ENCODE measurements at regions not wholly inside any gene's neighbourhood (a gene's known extent, or its start where the extent isn't known, plus 50 kb on each side); places are given as distances from the start of the nearest gene placed in this dataset.
A peak's percentile ranks its signal among the peaks of the same experiment; 100 is the strongest.
"Not testable (repeated sequence)": the region's sequence is repeated elsewhere in the genome, so short reads cannot be mapped to it uniquely, and the experiment has no call there.

DNA sequence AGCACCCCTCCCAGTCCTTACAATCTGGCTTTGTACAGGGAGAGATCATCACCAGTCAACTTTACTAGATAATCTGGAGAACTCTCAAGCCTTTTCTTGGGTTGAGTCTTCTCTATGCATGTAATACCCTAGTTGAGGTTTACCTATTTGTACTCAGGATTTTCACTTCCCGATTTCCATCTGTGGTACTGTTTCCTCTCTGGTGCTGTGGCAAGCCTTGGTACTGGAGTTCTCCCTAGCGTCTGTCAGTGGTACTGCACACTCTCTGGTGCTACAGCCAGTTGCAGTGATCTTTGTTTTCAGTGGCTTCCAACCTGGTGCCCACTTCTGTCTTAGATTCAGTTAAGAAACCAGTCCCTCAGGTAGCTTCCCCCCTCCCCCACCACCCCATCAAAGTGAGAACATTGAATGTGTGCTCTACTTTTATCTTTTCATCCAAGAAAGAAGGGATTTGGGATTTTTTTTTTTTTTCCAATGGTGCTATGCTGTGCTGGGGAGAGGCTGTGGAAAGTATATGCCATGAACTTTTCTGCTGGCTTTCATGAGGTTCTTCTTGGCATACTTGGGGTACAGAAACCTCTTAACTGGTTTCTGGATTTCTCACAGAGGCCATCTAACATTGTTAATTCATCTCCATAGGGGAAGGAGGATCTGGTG, 69.4 kb upstream of the EVL start:
- peaks cover 41% of the 10 kb centered on the region for H3K36me3 ChIP-seq
- no peaks in the 10 kb centered on the region for H3K27me3 ChIP-seq
- peaks cover 80% of the 10 kb centered on the region for H3K9me3 ChIP-seq
- peaks cover 4% of the 10 kb centered on the region; the same call in 1 of the 2 replicates for H3K4me1 ChIP-seq
- peaks cover 36% of the 10 kb centered on the region for H4K20me1 ChIP-seq
- TF ChIP-seq Cebpa-rat (IDR thresholded peaks at IDR 0.05): no peak
- no peak overlapping the region for H3K27ac ChIP-seq
- no peak overlapping the region for H3K9ac ChIP-seq
- H3K4me3 ChIP-seq: no peak overlapping the region
- no peak overlapping the region for H3K4me2 ChIP-seq

DNA sequence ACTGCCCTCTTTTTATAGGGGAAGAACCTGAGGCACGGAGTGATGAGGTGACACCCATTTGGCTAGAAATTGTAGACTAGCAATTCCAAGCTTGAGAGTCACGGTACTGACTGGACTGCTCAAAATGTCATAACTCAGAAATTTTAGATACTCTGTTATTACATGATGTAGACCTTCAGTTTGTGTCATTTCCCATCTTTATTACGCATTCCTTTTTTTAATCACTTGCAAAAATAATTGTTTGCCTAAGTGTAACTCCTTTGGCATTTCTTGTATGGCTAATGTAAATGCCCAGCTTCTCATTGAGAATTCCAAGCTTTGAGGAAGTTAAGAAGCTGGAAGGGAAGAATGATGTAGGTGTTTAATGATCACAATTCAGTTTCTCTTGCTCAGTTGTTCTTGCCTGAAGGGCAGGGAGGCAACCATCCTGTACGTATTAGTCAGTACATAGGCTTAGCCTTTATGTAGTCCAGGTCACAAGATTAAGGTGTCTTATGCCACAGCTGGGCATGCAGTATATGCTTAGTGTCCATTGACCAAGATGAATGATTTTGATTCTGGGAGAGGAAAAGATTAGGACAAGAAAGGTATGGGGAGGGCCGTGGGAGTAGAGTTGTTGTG, 68.2 kb upstream of the EVL start:
- Histone ChIP-seq H3K4me2 (no peak overlapping the region), H3K27ac (no peak overlapping the region)

DNA sequence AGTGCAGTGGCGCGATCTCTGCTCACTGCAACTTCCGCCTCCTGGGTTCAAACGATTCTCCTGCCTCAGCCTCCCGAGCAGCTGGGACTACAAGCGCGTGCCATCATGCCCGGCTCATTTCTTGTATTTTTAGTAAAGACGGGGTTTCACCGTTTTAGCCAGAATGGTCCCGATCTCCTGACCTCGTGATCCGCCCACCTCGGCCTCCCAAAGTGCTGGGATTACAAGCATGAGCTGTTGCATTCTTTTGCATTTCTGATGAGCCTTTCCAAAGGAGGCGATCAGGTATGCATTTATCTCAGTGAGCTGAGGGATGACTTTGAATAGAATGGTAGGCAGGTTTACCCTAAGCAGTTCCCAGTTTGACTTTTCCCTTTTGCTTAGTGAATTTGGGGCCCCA, 64.8 kb upstream of the EVL start:
- not testable (repeated sequence) for H3K27ac ChIP-seq, H3K9ac ChIP-seq, H3K4me2 ChIP-seq, H3K4me1 ChIP-seq, H3K4me3 ChIP-seq, H3K27me3 ChIP-seq
- Histone ChIP-seq H3K36me3 (peaks cover 63% of the 10 kb centered on the region), H3K9me3 (peaks cover 92% of the 10 kb centered on the region), H4K20me1 (peaks cover 28% of the 10 kb centered on the region)

More for the DNA sequence above, 68.2 kb upstream of the EVL start:
- H3K4me3 ChIP-seq: no peak overlapping the region
- TF ChIP-seq Cebpa-rat (IDR thresholded peaks at IDR 0.05): no peak
- no peak overlapping the region for H3K9ac ChIP-seq
- peaks cover 4% of the 10 kb centered on the region; the same call in 1 of the 2 replicates for H3K4me1 ChIP-seq
- H3K9me3 ChIP-seq: peaks cover 84% of the 10 kb centered on the region
- peaks cover 36% of the 10 kb centered on the region for H4K20me1 ChIP-seq
- H3K27me3 ChIP-seq: no peaks in the 10 kb centered on the region
- H3K36me3 ChIP-seq: peaks cover 48% of the 10 kb centered on the region

DNA sequence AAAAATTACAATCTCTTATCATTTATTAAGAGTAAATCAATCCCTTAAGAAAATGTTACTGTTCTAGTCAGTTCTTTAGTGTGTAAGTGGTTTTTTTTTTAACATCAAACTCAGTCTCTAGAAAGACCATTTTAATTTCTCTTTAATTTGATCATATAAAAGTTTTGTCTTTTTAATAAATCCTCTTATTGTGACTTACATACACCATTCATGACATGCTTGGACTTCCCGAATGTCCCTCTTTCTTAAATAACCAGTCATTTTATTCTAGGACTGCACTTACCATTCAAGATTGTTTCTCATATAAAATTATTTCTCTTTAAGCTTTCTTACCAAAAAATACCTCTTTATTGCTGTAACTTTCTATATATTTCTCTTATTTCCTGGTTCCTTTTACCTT, 60.8 kb upstream of the EVL start:
- Histone ChIP-seq H3K4me2 (no peak overlapping the region), H3K9me3 (peaks cover 75% of the 10 kb centered on the region), H3K4me3 (no peak overlapping the region), H3K27me3 (no peaks in the 10 kb centered on the region), H3K9ac (no peak overlapping the region), H3K27ac (no peak overlapping the region), H3K4me1 (0 out of 2 replicates have a peak, but pooled peaks cover 7% of the 10 kb centered on the region), H3K36me3 (peaks cover 62% of the 10 kb centered on the region), H4K20me1 (peaks cover 19% of the 10 kb centered on the region)
- no peak for TF ChIP-seq Cebpa-rat (IDR thresholded peaks at IDR 0.05)

DNA sequence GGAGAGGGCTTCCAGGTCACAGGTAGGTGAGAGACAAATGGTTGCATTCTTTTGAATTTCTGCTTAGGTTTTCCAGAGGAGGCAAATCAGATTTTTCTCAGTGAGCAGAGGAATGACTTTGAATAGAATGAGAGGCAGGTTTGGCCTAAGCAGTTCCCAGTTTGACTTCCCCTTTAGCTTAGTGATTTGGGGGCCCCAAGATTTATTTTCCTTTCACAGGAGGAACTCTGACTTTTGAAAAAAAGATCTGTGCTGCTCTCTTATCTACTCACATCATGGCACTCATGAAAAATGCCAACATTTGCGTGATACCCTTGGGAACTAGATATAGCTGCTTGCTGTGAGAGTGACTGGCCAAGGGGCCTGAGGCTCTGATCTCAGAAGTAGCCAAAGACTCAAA, 58.0 kb upstream of the EVL start:
- Histone ChIP-seq H3K4me2 (no peak overlapping the region), H3K27ac (no peak overlapping the region), H3K4me3 (no peak overlapping the region), H3K4me1 (peaks cover 28% of the 10 kb centered on the region), H3K9me3 (peaks cover 46% of the 10 kb centered on the region), H4K20me1 (peaks cover 33% of the 10 kb centered on the region), H3K9ac (no peak overlapping the region), H3K27me3 (no peaks in the 10 kb centered on the region), H3K36me3 (peaks cover 41% of the 10 kb centered on the region)
- TF ChIP-seq Cebpa-rat (IDR thresholded peaks at IDR 0.05): no peak

DNA sequence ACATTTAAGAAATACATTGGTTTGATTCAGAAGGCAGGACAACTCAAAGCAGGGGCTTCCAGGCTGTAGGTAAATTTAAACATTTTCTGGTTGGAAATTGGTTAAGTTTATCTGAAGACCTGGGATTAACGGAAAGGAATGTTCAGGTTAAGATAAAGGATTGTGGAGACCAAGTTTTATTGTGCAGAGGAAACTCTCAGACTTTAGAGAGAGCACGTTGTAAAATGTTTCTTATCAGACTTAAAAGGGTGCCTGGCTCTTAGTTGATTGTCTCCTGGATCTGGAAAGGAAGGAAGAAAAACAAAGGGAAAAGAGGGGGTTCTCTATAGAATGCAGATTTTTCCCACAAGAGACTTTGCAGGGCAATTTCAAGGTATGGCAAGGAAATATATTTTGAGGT, 55.4 kb upstream of the EVL start:
- not testable (repeated sequence) for H3K4me3 ChIP-seq, H3K27ac ChIP-seq, H3K27me3 ChIP-seq, H3K9ac ChIP-seq
- H3K4me2 ChIP-seq: 0 out of 2 replicates have a peak overlapping the region, but pooled peaks have one; percentile 62
- peaks cover 38% of the 10 kb centered on the region for H3K36me3 ChIP-seq
- peaks cover 44% of the 10 kb centered on the region for H4K20me1 ChIP-seq
- peaks cover 29% of the 10 kb centered on the region for H3K9me3 ChIP-seq
- H3K4me1 ChIP-seq: peaks cover 41% of the 10 kb centered on the region

DNA sequence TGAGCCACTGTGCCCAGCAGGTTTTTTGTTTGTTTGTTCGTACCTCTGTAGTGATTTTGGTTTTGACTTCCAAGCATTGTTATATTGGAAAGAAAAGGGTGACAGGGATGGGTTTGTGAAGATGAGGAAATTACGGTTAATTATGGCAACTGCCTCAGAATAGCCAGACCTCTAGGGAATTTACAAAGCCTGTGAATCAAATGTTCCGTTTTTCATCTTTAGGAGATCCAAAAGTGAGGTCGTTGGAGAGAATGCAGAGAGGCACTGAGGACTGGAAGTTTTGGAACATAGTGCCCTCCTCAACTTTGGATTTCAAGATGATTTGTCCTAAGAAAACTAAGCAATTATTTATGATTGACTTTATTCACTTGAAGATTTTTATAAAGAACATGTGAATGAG, 54.5 kb upstream of the EVL start:
- H3K4me3 ChIP-seq: no peak overlapping the region
- peaks cover 20% of the 10 kb centered on the region for H3K9me3 ChIP-seq
- peaks cover 35% of the 10 kb centered on the region for H3K36me3 ChIP-seq
- H3K27me3 ChIP-seq: no peaks in the 10 kb centered on the region
- H3K4me2 ChIP-seq: peak overlapping the region; percentile 62
- H3K4me1 ChIP-seq: peaks cover 46% of the 10 kb centered on the region
- peaks cover 51% of the 10 kb centered on the region for H4K20me1 ChIP-seq
- H3K9ac ChIP-seq: no peak overlapping the region
- no peak overlapping the region for H3K27ac ChIP-seq
- no peak for TF ChIP-seq Cebpa-rat (IDR thresholded peaks at IDR 0.05)

DNA sequence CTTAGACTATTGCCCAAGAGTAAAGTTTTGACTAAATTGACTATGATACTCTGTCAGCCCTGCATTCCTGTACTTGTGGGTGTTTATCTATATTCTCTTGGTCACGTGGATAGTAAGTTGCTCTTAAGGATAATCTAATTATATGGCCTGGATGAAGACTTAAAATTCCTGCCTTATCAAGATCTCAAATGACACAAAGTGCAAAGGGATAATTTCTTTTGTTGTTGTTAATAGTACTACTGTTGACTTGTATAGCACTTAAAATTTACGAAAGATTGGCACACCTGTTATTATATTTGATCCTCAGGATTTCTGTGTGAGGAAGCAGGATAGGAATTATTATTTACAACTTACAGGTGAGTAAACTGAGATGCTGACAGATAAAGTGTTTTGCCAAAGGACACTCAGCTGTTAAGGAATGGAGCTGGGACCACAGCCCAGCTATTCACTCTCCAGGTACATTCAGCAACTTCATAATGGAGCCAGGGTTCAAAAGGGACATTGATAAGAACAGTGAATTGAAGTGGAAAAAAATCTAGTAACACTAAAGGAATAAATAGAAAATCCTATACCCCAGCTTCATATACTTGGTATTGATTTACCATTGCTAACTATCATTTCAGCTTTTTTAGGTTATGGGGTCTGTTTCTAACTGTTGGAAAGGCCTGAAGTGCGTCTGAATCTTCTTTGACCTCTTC, 53.4 kb upstream of the EVL start:
- Histone ChIP-seq H3K4me2 (peak overlapping the region; percentile 47; the same call in 1 of the 2 replicates), H3K4me1 (peaks cover 46% of the 10 kb centered on the region), H3K9me3 (peaks cover 12% of the 10 kb centered on the region), H3K36me3 (peaks cover 24% of the 10 kb centered on the region; the same call in 1 of the 2 replicates), H3K27me3 (no peaks in the 10 kb centered on the region), H4K20me1 (peaks cover 62% of the 10 kb centered on the region), H3K9ac (no peak overlapping the region), H3K4me3 (no peak overlapping the region), H3K27ac (no peak overlapping the region)
- TF ChIP-seq Cebpa-rat (IDR thresholded peaks at IDR 0.05): no peak

DNA sequence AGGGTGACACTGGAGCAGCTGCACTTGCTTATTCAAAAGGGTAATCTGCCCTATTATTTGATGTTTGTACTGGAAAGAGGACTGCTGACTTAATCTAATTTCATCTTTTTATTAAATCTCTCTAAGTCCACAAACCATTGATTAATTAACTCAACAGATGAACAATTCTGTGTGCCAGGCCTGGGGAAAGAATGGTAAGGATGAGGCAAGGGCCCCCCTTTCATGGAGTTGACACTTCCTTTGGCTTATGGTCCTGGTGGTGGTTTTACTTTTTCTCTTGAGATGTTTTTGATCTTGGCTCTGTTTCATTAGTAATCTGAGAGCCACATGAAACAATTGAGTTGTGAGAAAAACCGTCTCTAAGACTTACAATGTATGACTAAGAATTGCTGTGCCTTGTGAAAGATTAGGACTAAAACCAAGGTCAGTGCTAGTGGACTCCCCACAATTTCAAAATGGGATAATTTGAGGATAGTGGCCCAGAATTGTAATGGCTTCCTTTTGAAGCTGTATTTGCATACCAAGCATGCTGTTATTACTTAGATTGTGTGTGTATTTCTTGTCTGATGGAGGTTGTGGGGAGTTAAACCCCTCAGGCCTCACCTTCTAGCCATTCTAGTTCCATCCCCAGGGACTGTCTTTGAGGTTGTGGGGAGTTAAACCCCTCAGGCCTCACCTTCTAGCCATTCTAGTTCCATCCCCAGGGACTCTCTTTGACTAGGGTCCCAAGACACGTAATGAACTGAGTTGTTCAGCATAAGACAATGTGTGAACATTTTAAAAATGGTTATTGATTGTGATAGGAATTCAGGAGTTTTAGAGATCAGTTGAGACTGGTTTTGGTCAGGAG, 52.5 kb upstream of the EVL start:
- Histone ChIP-seq H3K27ac (no peak overlapping the region), H3K4me2 (peak overlapping the region; percentile 47), H3K9ac (no peak overlapping the region), H3K4me1 (peaks cover 39% of the 10 kb centered on the region), H3K36me3 (peaks cover 19% of the 10 kb centered on the region; the same call in 1 of the 2 replicates), H3K9me3 (peaks cover 8% of the 10 kb centered on the region), H3K4me3 (no peak overlapping the region), H4K20me1 (peaks cover 69% of the 10 kb centered on the region), H3K27me3 (no peaks in the 10 kb centered on the region)
- no peak for TF ChIP-seq Cebpa-rat (IDR thresholded peaks at IDR 0.05)
